SK-N-SH treated with all-trans-retinoic acid at 6 μM for 48 hours (cell line): ENCODE measurements at regions not wholly inside any gene's neighbourhood (a gene's known extent, or its start where the extent isn't known, plus 50 kb on each side); places are given as distances from the start of the nearest gene placed in this dataset.

Experiments
- ATAC-seq: fragments of 200-7000 bp; cut with Tn5 transposase; 3 replicates; pipeline ENCODE4 v1.9.1; 2020; ENCODE audit warnings: mild to moderate bottlenecking, moderate library complexity
- ARNTL ChIP-seq: fragments of 450-650 bp; formaldehyde crosslinking; IDR thresholded peaks from 2 replicates; pipeline ENCODE4 v1.5.0; 2020; ENCODE audit warnings: low read depth, mild to moderate bottlenecking, moderate library complexity, borderline replicate concordance
- CSDC2 ChIP-seq: fragments of 250-450 bp; sonication (Bioruptor Pico); IDR thresholded peaks from 2 replicates; pipeline ENCODE4 v1.5.0; 2020; ENCODE audit warnings: mild to moderate bottlenecking, moderate library complexity
- ESRRG ChIP-seq: fragments of 250-450 bp; sonication (Bioruptor Pico); IDR thresholded peaks from 2 replicates; pipeline ENCODE4 v1.6.1; 2021; ENCODE audit warnings: mild to moderate bottlenecking
- GLIS3 ChIP-seq: fragments of 250-450 bp; sonication (Bioruptor Pico); IDR thresholded peaks from 2 replicates; pipeline ENCODE4 v1.5.0; 2020; ENCODE audit warnings: mild to moderate bottlenecking, moderate library complexity
- ISL1 ChIP-seq: fragments of 250-450 bp; sonication (Bioruptor Pico); IDR thresholded peaks from 2 replicates; pipeline ENCODE4 v2.1.2; 2022; ENCODE audit warnings: mild to moderate bottlenecking, moderate library complexity
- OSR1 ChIP-seq: fragments of 250-450 bp; sonication (Bioruptor Pico); IDR thresholded peaks from 2 replicates; pipeline ENCODE4 v1.8.0; 2022; ENCODE audit warnings: moderate library complexity, mild to moderate bottlenecking, inconsistent platforms
- PPARA ChIP-seq: fragments of 250-450 bp; sonication (Bioruptor Pico); IDR thresholded peaks from 2 replicates; pipeline ENCODE4 v1.5.0; 2020; ENCODE audit warnings: mild to moderate bottlenecking, borderline replicate concordance
- RARB ChIP-seq: fragments of 250-450 bp; sonication (Bioruptor Pico); IDR thresholded peaks from 2 replicates; pipeline ENCODE4 v1.8.0; 2021; ENCODE audit warnings: mild to moderate bottlenecking, moderate library complexity
- SNAI2 ChIP-seq: fragments of 250-450 bp; sonication (Bioruptor Pico); IDR thresholded peaks from 2 replicates; pipeline ENCODE4 v1.5.0; 2020; ENCODE audit warnings: mild to moderate bottlenecking, moderate library complexity
- TCF4 ChIP-seq: fragments of 250-450 bp; sonication (Bioruptor Pico); IDR thresholded peaks from 2 replicates; pipeline ENCODE4 v1.8.0; 2021; ENCODE audit warnings: mild to moderate bottlenecking, moderate library complexity, borderline replicate concordance
- TOX ChIP-seq: fragments of 250-450 bp; sonication (Bioruptor Pico); IDR thresholded peaks from 2 replicates; pipeline ENCODE4 v1.8.0; 2021; ENCODE audit warnings: mild to moderate bottlenecking, moderate library complexity, borderline replicate concordance
- TSHZ2 ChIP-seq: fragments of 250-450 bp; sonication (Bioruptor Pico); IDR thresholded peaks from 2 replicates; pipeline ENCODE4 v1.5.0; 2020; ENCODE audit warnings: mild to moderate bottlenecking, moderate library complexity
- ZC3H10 ChIP-seq: fragments of 250-450 bp; sonication (Bioruptor Pico); IDR thresholded peaks from 2 replicates; pipeline ENCODE4 v1.5.1; 2021; ENCODE audit warnings: mild to moderate bottlenecking, moderate library complexity
- ZFP3 ChIP-seq: fragments of 250-450 bp; sonication (Bioruptor Pico); IDR thresholded peaks from 2 replicates; pipeline ENCODE4 v1.5.0; 2020; ENCODE audit warnings: mild to moderate bottlenecking, moderate library complexity
- ZFP30 ChIP-seq: fragments of 450-650 bp; formaldehyde crosslinking; IDR thresholded peaks from 2 replicates; pipeline ENCODE4 v1.5.0; 2022; ENCODE audit warnings: mild to moderate bottlenecking, moderate library complexity
- ZNF565 ChIP-seq: fragments of 450-650 bp; formaldehyde crosslinking; conservative IDR thresholded peaks from 2 replicates; pipeline ENCODE4 v1.5.0; 2020; ENCODE audit warnings: low read depth, mild to moderate bottlenecking, moderate library complexity
- ZNF70 ChIP-seq: fragments of 450-650 bp; formaldehyde crosslinking; IDR thresholded peaks from 2 replicates; pipeline ENCODE4 v1.5.0; 2020; ENCODE audit warnings: mild to moderate bottlenecking, moderate library complexity
- ZNF8 ChIP-seq: fragments of 450-650 bp; formaldehyde crosslinking; IDR thresholded peaks from 2 replicates; pipeline ENCODE4 v1.5.0; 2020; ENCODE audit warnings: mild to moderate bottlenecking, moderate library complexity
- TF ChIP-seq, protein P1 (sequence below): fragments of 250-450 bp; sonication (Bioruptor Pico); IDR thresholded peaks from 2 replicates; pipeline ENCODE4 v1.8.0; 2020; ENCODE audit warnings: mild to moderate bottlenecking, moderate library complexity, borderline replicate concordance
- TF ChIP-seq, protein P2 (sequence below): fragments of 250-450 bp; sonication (Bioruptor Pico); IDR thresholded peaks from 2 replicates; pipeline ENCODE4 v1.5.1; 2021; ENCODE audit warnings: mild to moderate bottlenecking, moderate library complexity
- TF ChIP-seq, protein P3 (sequence below): fragments of 250-450 bp; sonication (Bioruptor Pico); IDR thresholded peaks from 2 replicates; pipeline ENCODE4 v1.8.0; 2021; ENCODE audit warnings: low read depth, mild to moderate bottlenecking, moderate library complexity, borderline replicate concordance
- TF ChIP-seq, protein P4 (sequence below): fragments of 250-450 bp; sonication (Bioruptor Pico); IDR thresholded peaks from 2 replicates; pipeline ENCODE4 v1.5.1; 2020; ENCODE audit warnings: low read depth, mild to moderate bottlenecking, moderate library complexity

DNA sequence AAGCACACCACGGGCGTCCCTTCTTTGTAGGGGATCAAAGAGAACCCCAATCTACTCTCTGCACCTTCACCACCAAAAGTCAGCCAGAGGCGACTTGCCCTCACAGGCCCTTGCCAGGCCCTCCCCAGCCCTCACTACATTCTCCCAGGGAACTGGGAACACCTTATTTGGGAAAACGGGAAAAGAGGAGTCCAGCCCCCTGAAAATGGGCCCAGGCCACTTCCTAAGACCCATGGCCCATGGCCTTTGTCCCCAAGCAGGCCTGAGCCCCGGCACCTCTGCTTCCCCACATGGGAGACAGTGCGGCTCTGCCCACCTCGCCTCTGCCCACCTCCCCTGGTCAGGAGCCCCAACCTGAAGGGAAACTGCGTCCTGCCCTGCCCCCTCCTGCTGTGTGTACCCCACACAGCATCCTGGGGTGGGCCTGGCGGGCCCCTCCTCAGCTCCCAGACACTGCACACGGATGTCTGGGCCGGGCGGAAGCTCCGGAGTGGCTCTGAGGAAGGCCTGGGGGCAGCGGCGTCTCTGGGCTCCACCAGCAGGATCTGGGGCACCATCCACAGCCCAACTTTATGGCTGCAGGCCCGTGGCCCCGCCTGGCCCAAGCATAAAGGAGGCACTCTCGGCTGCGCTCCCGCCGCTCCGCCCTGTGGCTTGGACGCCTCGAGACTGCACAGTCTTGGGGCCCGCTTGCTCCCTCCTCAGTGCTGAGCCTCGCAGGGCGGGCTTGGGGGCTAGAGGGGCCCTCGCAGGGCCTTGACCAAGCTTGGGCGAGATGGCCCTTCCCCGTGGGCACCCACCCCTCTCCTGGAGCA is 70.3 kb upstream of the GPC1 start:
- ATAC-seq = no peak
- TF ChIP-seq GLIS3 = no peak
- no peak for TF ChIP-seq ZFP3 (CRISPR knock-in tag)
- TF ChIP-seq ZFP30 (CRISPR knock-in tag) = no peak
- no peak for TF ChIP-seq CSDC2
- no peak for TF ChIP-seq TSHZ2 (CRISPR knock-in tag)
- TF ChIP-seq, protein P1, sequence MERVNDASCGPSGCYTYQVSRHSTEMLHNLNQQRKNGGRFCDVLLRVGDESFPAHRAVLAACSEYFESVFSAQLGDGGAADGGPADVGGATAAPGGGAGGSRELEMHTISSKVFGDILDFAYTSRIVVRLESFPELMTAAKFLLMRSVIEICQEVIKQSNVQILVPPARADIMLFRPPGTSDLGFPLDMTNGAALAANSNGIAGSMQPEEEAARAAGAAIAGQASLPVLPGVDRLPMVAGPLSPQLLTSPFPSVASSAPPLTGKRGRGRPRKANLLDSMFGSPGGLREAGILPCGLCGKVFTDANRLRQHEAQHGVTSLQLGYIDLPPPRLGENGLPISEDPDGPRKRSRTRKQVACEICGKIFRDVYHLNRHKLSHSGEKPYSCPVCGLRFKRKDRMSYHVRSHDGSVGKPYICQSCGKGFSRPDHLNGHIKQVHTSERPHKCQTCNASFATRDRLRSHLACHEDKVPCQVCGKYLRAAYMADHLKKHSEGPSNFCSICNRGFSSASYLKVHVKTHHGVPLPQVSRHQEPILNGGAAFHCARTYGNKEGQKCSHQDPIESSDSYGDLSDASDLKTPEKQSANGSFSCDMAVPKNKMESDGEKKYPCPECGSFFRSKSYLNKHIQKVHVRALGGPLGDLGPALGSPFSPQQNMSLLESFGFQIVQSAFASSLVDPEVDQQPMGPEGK (CRISPR knock-in tag) = no peak
- TF ChIP-seq RARB = no peak
- no peak for TF ChIP-seq ZNF8 (CRISPR knock-in tag)
- TF ChIP-seq, protein P2, sequence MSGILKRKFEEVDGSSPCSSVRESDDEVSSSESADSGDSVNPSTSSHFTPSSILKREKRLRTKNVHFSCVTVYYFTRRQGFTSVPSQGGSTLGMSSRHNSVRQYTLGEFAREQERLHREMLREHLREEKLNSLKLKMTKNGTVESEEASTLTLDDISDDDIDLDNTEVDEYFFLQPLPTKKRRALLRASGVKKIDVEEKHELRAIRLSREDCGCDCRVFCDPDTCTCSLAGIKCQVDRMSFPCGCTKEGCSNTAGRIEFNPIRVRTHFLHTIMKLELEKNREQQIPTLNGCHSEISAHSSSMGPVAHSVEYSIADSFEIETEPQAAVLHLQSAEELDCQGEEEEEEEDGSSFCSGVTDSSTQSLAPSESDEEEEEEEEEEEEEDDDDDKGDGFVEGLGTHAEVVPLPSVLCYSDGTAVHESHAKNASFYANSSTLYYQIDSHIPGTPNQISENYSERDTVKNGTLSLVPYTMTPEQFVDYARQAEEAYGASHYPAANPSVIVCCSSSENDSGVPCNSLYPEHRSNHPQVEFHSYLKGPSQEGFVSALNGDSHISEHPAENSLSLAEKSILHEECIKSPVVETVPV (CRISPR knock-in tag) = no peak
- TF ChIP-seq ISL1 (CRISPR knock-in tag) = no peak
- TF ChIP-seq ZC3H10 = no peak
- TF ChIP-seq PPARA (CRISPR knock-in tag) = no peak

DNA sequence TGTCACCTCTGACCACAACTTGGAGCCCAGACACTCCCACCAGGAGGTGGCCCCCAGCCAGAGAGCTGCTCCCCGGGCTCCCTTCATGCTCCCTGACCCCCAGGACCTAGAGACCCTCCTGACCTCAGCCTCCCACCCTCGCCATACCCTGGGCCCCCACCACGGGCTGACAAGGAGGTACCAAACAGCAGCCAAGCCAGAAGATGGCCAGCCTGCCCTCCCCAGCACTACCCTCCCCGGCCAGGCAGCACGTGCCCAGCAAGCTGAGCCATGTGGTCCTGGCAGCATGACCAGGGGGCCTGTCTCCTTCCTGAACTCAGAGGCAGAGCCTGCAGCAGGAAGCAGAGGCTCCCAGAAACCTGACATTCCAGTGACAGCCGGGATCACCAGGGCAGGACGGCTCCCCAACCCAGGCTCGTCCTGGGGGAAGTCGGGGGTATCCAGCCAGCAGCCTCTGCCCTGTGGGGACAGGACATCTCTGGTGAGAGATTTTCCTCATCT is 69.4 kb upstream of the GPC1 start:
- TF ChIP-seq TCF4 (no peak), GLIS3 (no peak), OSR1 (no peak), ZNF8 (CRISPR knock-in tag) (no peak), ZFP30 (CRISPR knock-in tag) (no peak), TOX (CRISPR knock-in tag) (no peak), ESRRG (CRISPR knock-in tag) (no peak), RARB (no peak), ZNF565 (CRISPR knock-in tag) (no peak), ZNF70 (CRISPR knock-in tag) (no peak), CSDC2 (no peak), PPARA (CRISPR knock-in tag) (no peak), ISL1 (CRISPR knock-in tag) (no peak), TSHZ2 (CRISPR knock-in tag) (no peak), SNAI2 (CRISPR knock-in tag) (no peak), ARNTL (CRISPR knock-in tag) (no peak)
- TF ChIP-seq, protein P3, sequence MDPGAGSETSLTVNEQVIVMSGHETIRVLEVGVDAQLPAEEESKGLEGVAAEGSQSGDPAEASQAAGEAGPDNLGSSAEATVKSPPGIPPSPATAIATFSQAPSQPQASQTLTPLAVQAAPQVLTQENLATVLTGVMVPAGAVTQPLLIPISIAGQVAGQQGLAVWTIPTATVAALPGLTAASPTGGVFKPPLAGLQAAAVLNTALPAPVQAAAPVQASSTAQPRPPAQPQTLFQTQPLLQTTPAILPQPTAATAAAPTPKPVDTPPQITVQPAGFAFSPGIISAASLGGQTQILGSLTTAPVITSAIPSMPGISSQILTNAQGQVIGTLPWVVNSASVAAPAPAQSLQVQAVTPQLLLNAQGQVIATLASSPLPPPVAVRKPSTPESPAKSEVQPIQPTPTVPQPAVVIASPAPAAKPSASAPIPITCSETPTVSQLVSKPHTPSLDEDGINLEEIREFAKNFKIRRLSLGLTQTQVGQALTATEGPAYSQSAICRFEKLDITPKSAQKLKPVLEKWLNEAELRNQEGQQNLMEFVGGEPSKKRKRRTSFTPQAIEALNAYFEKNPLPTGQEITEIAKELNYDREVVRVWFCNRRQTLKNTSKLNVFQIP = no peak
- TF ChIP-seq, protein P2 (CRISPR knock-in tag) = no peak
- TF ChIP-seq, protein P4, sequence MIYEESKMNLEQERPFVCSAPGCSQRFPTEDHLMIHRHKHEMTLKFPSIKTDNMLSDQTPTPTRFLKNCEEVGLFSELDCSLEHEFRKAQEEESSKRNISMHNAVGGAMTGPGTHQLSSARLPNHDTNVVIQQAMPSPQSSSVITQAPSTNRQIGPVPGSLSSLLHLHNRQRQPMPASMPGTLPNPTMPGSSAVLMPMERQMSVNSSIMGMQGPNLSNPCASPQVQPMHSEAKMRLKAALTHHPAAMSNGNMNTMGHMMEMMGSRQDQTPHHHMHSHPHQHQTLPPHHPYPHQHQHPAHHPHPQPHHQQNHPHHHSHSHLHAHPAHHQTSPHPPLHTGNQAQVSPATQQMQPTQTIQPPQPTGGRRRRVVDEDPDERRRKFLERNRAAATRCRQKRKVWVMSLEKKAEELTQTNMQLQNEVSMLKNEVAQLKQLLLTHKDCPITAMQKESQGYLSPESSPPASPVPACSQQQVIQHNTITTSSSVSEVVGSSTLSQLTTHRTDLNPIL (CRISPR knock-in tag) = no peak
- TF ChIP-seq, all 23 proteins: peak for 0
- no peak for ATAC-seq
